ENCODE measurements at regions not wholly inside any gene's neighbourhood (a gene's known extent, or its start where the extent isn't known, plus 50 kb on each side); places are given as distances from the start of the nearest gene placed in this dataset.

DNA sequence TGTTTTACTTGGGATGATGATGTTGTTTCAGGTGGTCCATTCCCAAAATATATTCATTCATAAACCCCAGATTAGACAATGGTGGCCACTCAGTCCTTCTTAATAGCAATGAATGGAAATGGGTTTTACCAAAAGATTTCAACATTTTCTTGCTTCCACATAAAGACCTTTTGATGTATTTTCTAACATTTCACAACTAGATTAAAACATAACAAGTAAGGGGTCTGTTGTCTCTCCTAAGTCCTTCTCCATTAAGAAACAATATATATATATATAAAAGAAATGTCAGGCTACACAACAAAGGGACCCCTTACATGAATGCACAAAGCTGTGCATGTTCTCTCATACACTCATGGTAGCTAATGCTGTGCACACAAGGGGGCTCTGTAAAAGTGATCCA is 176.4 kb downstream of the ANXA2 start:
- TF ChIP-seq POLR2A (IDR thresholded peaks at IDR 0.05; ENCODE audit: extremely low read depth, insufficient read length) (no peak), MYC (IDR thresholded peaks at IDR 0.05; ENCODE audit: low read depth, low read length) (no peak), CTCF (IDR thresholded peaks at IDR 0.05; ENCODE audit: low read depth, low read length) (no peak)
- TF ChIP-seq, protein P1, sequence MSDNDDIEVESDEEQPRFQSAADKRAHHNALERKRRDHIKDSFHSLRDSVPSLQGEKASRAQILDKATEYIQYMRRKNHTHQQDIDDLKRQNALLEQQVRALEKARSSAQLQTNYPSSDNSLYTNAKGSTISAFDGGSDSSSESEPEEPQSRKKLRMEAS (IDR thresholded peaks at IDR 0.05; ENCODE audit: low read depth, low read length), result no peak
- no peak for DNase-seq (ENCODE audit: low read depth)
- no peak overlapping the region for H3K4me3 ChIP-seq (ENCODE audit: low read depth, low read length)

GRCh38 chr15:60222404-60222803 is 175.4 kb downstream of the ANXA2 start:
- TF ChIP-seq CTCF (IDR thresholded peaks at IDR 0.05; ENCODE audit: low read depth, low read length), result no peak
- TF ChIP-seq, protein P1 (IDR thresholded peaks at IDR 0.05; ENCODE audit: low read depth, low read length), result no peak
- no peak for TF ChIP-seq MYC (IDR thresholded peaks at IDR 0.05; ENCODE audit: low read depth, low read length)
- no peak for TF ChIP-seq POLR2A (IDR thresholded peaks at IDR 0.05; ENCODE audit: extremely low read depth, insufficient read length)
- DNase-seq (ENCODE audit: low read depth), result no peak
- no peak overlapping the region for H3K4me3 ChIP-seq (ENCODE audit: low read depth, low read length)

DNA sequence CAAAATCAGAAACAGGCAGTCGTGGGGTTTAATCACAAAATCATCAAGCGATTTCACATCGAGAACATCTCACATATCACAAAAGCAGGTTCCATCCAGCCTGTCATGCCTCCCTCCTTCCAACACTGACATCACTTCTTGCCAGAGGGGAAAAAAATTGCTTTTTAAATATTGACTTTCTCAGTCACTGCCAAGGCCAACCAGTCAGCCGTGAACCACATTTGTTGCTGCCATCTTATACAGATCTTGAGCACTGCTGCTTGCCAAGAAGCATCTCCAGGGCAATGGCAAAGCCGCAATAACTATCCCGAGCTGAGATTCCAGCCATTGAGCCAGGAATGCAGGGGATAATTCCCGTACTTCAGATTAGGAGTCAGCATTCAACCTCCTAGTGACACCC is 174.6 kb downstream of the ANXA2 start:
- H3K4me3 ChIP-seq (ENCODE audit: low read depth, low read length), result no peak overlapping the region
- no peak for TF ChIP-seq POLR2A (IDR thresholded peaks at IDR 0.05; ENCODE audit: extremely low read depth, insufficient read length)
- TF ChIP-seq CTCF (IDR thresholded peaks at IDR 0.05; ENCODE audit: low read depth, low read length), result no peak
- no peak for TF ChIP-seq MYC (IDR thresholded peaks at IDR 0.05; ENCODE audit: low read depth, low read length)
- TF ChIP-seq, protein P1 (IDR thresholded peaks at IDR 0.05; ENCODE audit: low read depth, low read length), result no peak
- DNase-seq (ENCODE audit: low read depth), result no peak

- H3K4me3 ChIP-seq (ENCODE audit: low read depth, low read length), result no peak overlapping the region
- TF ChIP-seq MYC (IDR thresholded peaks at IDR 0.05; ENCODE audit: low read depth, low read length), result no peak
- no peak for TF ChIP-seq CTCF (IDR thresholded peaks at IDR 0.05; ENCODE audit: low read depth, low read length)
- TF ChIP-seq POLR2A (IDR thresholded peaks at IDR 0.05; ENCODE audit: extremely low read depth, insufficient read length), result no peak
- TF ChIP-seq, protein P1 (IDR thresholded peaks at IDR 0.05; ENCODE audit: low read depth, low read length), result no peak
- no peak for DNase-seq (ENCODE audit: low read depth)
These were observed 170.9 kb downstream of the ANXA2 start for GRCh38 chr15:60226924-60227323.

GRCh38 chr15:60228101-60228500 is 169.7 kb downstream of the ANXA2 start:
- no peak for DNase-seq (ENCODE audit: low read depth)
- H3K4me3 ChIP-seq (ENCODE audit: low read depth, low read length), result no peak overlapping the region
- TF ChIP-seq CTCF (IDR thresholded peaks at IDR 0.05; ENCODE audit: low read depth, low read length), result no peak
- TF ChIP-seq POLR2A (IDR thresholded peaks at IDR 0.05; ENCODE audit: extremely low read depth, insufficient read length), result no peak
- TF ChIP-seq, protein P1 (IDR thresholded peaks at IDR 0.05; ENCODE audit: low read depth, low read length), result no peak
- no peak for TF ChIP-seq MYC (IDR thresholded peaks at IDR 0.05; ENCODE audit: low read depth, low read length)

DNA sequence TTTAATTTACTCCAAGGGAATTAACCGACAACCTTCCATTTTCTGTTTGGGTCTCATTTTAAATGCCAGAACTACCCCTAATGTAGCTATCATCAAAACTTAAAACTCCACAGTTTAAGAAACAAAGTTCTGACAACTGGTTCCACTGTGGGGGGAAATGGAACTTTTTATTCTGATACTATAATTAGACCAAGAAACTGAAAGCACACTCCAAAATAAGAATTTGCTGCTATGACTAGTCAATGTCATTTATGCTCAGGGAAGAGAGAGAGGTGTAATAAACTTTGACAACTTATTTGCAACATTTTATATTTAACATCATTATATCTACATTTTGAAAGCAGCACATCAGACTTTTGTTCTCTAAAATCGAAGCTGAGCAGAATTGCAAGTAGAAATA is 169.2 kb downstream of the ANXA2 start:
- no peak for DNase-seq (ENCODE audit: low read depth)
- H3K4me3 ChIP-seq (ENCODE audit: low read depth, low read length), result no peak overlapping the region
- TF ChIP-seq CTCF (IDR thresholded peaks at IDR 0.05; ENCODE audit: low read depth, low read length), result no peak
- no peak for TF ChIP-seq MYC (IDR thresholded peaks at IDR 0.05; ENCODE audit: low read depth, low read length)
- TF ChIP-seq, protein P1 (IDR thresholded peaks at IDR 0.05; ENCODE audit: low read depth, low read length), result no peak
- TF ChIP-seq POLR2A (IDR thresholded peaks at IDR 0.05; ENCODE audit: extremely low read depth, insufficient read length), result no peak
